ENCODE measurements at regions not wholly inside any gene's neighbourhood (a gene's known extent, or its start where the extent isn't known, plus 50 kb on each side); places are given as distances from the start of the nearest gene placed in this dataset.

- TF ChIP-seq CTCF (IDR thresholded peaks at IDR 0.05) (no peak), POLR2A (IDR thresholded peaks at IDR 0.05) (no peak)
These were observed 84.4 kb upstream of the SCAF8 start for GRCh38 chr6:154648888-154649205.
